ENCODE measurements at regions not wholly inside any gene's neighbourhood (a gene's known extent, or its start where the extent isn't known, plus 50 kb on each side); places are given as distances from the start of the nearest gene placed in this dataset.
"Not testable (repeated sequence)": the region's sequence is repeated elsewhere in the genome, so short reads cannot be mapped to it uniquely, and the experiment has no call there.

- DNase-seq = not testable (repeated sequence)
Observed at GRCh38 chr13:21920802-21921201, 249.9 kb downstream of the FGF9 start.

- DNase-seq = no peak
Observed at GRCh38 chr13:21924958-21925357, 254.1 kb downstream of the FGF9 start.

- no peak for DNase-seq
Observed at GRCh38 chr13:21925720-21926119, 254.8 kb downstream of the FGF9 start.

DNA sequence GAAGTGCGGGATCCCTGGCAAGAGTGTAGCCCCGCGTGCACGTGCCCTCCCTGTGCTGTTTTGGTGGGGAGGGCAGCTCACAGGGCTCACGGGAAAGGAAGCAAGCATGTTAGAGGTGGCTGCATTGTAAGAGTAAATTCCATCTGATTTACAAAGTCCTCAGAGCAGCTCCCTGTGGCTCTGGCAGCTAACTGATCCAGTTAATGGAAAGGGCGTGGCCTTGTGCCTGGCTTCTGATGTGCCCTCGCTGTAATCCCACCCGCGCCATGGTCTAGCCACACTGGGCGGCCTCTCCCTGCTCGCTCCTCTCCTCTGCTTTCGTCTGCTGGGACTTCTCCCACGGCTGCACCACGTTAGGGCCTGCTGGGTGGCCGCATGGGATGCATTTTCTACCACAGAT lies 258.5 kb downstream of the FGF9 start:
- DNase-seq = no peak

DNA sequence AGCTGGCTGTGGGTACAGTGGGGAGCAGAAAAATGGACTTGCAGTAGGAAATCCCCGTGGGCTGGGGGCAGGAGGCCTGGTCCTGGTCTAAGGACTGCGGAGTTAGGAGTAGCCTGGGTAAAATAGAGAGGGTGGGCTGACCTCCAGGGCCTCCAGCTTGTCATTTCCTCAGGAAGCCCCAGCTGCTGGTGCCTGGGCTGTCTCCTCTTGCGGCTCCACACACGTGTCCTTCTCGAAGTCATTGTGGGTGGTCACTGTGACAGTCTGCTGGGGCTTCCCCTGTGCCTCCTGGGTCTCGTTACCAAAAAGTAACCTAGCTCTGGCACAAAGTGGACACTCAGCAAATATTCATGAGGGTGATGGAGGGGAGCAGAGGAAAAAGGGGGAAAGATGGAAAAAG lies 259.7 kb downstream of the FGF9 start:
- DNase-seq = no peak

DNA sequence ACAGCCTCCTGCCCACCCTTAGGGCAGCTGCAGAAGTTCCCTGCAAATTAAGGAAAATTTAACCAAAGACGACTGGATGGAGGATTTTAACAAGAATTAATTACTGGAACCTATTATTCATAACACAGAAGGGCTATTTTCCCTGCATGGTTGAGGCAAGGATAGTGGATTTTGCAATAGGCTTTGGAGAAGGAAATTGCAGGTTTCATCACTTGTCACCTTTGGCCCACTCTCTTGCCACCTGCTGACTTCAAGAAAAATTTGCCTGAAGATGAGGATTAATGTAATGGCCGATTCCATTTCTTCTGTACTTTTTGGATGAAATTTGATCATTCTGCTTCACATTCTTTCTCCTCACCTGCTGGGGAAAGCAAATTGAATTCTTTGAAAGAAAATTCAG lies 261.7 kb downstream of the FGF9 start:
- DNase-seq = no peak

- DNase-seq = no peak
Observed at GRCh38 chr13:21932996-21933395, 262.1 kb downstream of the FGF9 start.

GRCh38 chr13:21934284-21934683 lies 263.4 kb downstream of the FGF9 start:
- DNase-seq = no peak

DNA sequence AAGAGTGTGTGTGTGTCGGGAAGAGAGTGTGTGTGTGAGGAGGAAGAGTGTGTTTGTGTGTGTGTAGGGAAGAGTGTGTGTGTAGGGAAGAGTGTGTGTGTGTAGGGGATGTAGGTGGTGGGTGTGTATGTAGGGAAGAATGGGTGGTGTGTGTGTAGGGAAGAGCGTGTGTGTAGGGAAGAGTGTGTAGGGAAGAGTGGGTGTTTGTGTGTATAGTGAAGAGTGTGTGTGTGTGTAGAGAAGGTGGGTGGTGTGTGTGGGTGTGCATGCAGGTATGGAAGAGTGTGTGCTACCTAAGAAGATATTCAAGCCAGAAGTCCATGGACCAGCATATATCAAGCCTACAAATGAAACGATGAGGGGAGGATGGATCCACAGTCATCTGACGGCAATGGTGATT lies 265.8 kb downstream of the FGF9 start:
- DNase-seq = no peak

- no peak for DNase-seq
Observed at GRCh38 chr13:21938168-21938567, 267.3 kb downstream of the FGF9 start.

DNA sequence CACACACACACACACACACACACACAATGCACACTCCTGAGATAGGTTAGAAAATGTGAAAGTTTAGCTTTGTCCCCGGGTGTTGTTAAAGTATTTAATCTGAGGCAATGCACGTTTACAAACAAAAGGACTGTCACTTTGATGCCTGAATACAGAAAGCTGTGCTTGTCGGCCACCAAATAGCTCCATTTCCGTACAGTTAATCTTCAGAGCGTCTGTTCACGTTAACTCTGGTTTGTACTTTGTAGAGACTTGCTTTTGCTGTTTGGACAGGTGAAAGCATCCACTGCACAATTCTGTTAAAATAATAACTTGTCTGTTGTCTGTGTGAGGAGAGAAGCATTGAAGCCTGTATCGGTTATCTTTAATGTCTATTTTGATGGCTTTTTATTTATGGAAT lies 267.8 kb downstream of the FGF9 start:
- DNase-seq = no peak

DNA sequence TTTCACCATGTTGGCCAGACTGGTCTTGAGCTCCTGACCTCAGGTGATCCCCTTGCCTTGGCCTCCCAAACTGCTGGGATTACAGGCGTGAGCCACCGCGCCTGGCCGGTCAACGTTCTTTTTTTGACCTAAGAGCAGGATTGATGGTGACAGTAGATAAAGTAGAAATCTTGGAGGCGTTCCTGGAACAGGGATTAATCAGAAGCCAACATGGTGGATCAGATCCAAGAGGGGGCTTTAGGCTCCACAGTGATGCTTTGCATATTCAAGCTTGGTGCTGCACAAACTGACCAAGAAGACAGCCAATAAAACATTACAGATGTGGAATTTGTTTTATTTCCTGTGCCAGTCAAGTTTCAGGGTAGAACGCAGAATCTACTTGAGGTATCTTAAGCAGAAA lies 271.2 kb downstream of the FGF9 start:
- no peak for DNase-seq

DNA sequence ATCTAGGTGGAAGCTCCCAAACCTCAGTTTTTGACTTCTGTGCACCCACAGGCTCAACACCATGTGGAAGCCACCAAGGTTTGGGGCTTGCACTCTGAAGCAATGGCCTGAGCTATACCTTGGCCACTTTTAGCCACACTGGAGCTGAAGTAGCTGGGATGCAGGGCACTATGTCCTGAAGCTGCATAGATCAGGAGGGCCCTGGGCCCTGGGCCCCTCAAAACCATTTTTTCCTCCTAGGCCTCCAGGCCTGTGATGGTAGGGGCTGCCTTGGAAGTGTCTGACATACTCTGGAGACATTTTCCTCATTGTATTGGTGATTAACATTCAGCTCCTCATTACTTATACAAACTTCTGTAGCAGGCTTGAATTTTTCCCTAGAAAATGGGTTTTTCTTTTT lies 273.7 kb downstream of the FGF9 start:
- DNase-seq = no peak

- no peak for DNase-seq
Observed at GRCh38 chr13:21945195-21945594, 274.3 kb downstream of the FGF9 start.

- DNase-seq = no peak
Observed at GRCh38 chr13:21946964-21947363, 276.1 kb downstream of the FGF9 start.

DNA sequence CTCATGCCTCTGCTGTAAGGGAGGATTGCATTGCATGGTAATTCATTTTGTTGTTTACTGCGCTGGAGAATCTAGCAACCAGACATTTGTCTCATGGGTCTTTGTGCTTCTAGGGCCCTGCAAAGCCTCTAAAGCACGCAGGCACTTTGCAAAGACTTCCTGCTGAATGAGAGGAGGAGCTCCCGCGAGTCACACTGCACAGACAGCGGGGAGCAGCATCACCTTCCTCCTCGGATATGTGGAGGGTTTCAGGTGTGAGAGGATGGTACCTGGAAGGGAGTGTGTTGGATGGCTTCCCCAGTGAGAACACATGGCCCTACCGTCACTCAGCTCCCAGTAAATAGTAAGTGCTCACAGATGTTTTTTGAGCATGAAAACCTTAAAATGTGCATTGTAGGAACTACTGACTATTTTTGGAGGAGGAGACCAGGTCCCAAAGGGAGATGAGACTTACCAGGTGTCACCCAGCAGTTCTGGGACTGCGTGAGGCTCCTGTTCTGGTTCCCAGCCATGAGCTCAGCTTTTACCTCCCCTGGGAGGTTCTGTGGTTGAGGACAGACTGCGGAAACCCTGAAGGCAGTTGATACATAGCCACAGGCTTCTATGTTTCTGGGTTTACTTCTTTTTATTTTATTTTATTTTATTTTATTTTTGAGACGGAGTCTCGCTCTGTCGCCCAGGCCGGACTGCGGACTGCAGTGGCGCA lies 278.0 kb downstream of the FGF9 start:
- no peak for DNase-seq

GRCh38 chr13:21949818-21950429 lies 279.1 kb downstream of the FGF9 start:
- DNase-seq = no peak

DNA sequence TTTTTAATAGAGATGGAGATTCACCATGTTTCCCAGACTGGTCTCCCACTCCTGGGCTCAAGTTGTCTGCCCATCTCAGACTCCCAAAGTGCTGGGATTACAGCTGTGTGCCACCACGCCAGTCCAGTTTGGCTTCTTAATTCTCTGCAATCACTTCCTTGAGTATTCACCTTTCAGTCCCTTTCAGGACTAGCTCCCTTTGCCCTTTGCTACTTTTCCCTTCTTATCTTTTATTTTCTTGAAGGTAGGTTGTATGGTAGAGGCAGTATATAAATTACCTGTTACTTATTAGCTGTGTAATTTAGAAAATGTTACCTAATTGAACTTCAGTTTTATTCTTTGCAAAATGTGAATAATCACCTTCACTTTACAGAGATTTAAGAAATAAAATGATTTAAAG lies 285.8 kb downstream of the FGF9 start:
- DNase-seq = no peak

GRCh38 chr13:21957833-21958232 lies 287.0 kb downstream of the FGF9 start:
- no peak for DNase-seq

DNA sequence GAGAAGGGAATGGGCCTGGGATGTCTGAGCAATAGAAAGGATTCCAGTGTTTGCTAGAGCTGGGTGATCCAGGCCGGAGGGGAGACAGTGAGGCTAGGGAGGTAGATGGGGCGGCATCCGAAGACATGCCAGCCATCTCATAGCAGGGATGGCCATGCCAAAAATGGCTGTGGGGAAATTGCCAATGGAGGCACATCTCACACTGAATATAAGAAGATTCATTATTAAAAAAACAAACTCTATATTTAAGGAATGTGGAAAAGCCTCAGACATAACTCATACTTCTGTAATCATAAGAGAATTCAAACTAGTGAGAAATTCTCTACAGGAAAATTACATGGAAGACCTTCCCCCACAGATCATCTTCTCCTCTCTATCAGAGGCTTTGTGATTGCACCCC lies 289.2 kb downstream of the FGF9 start:
- no peak for DNase-seq

- no peak for DNase-seq
Observed at GRCh38 chr13:21964686-21965085, 293.8 kb downstream of the FGF9 start.

DNA sequence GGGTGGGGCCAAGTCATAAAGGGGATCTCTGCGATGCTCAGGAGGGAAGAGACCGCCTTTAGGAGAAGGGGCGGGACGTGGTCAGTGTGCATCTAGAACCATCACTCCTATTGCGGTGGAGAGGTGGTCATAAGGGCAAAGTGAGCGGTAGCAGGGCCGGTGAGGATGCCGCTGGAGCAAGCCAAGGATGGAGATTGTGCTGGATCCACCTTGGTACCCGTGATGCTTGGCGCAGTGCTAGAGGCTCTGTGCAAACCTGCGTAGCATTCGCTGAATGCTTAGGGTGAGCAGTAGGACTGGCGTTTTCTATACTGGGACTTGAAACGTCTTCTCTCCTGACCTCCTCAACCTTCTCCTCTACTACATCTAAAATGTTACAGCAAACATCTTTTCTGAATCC lies 294.2 kb downstream of the FGF9 start:
- DNase-seq = no peak

GRCh38 chr13:21966014-21966413 lies 295.1 kb downstream of the FGF9 start:
- DNase-seq = no peak

DNA sequence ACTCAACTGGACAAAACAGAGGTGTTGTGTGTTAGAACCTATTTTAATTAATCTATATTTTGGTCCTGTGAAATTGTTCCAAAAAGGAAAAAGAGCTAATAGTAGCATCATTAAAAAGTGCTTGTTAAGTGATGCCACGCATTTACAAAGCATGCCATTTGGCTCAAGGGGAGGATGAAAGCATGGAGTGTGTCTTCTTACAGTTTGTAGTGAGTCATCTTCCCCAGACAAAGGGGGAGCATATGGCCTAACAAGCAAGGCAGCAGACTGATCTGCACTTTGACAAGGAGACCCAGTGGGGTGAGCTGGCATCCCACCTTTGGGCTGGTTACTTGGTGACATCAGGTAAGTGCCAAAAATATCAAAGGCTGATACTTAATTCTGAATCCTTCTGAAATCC lies 297.0 kb downstream of the FGF9 start:
- DNase-seq = no peak

- no peak for DNase-seq
Observed at GRCh38 chr13:21970172-21970571, 299.3 kb downstream of the FGF9 start.
